Liver (tissue), 3 donors: ENCODE measurements at regions not wholly inside any gene's neighbourhood (a gene's known extent, or its start where the extent isn't known, plus 50 kb on each side); places are given as distances from the start of the nearest gene placed in this dataset.

Source experiments
- ATF3 ChIP-seq: IDR thresholded peaks from 2 replicates; pipeline ENCODE4 v1.6.1; 2016; ENCODE audit warnings: antibody characterized with exemption
- EGR1 ChIP-seq, 2 donors: IDR thresholded peaks; 2 replicates each; pipeline ENCODE4 v1.6.1; 2016 to 2018; ENCODE audit warnings: antibody characterized with exemption in 2 of 2, low read depth in 2 of 2
- GABPA ChIP-seq, 2 donors: IDR thresholded peaks in 1 of 2; conservative IDR thresholded peaks in 1 of 2; 2 replicates each; pipeline ENCODE4 v1.6.1; 2016; ENCODE audit warnings: antibody characterized with exemption in 2 of 2, mild to moderate bottlenecking in 1 of 2, moderate library complexity in 1 of 2
- HNF4G ChIP-seq: IDR thresholded peaks from 2 replicates; pipeline ENCODE4 v1.6.1; 2016; ENCODE audit warnings: antibody characterized with exemption
- JUND ChIP-seq, 2 donors: IDR thresholded peaks; 2 replicates each; pipeline ENCODE4 v1.6.1; 2016; ENCODE audit warnings: antibody characterized with exemption in 2 of 2
- MAX ChIP-seq: IDR thresholded peaks from 2 replicates; pipeline ENCODE4 v1.6.1; 2016; ENCODE audit warnings: antibody characterized with exemption
- NR2F2 ChIP-seq: IDR thresholded peaks from 2 replicates; pipeline ENCODE4 v1.6.1; 2016; ENCODE audit warnings: antibody characterized with exemption
- RAD21 ChIP-seq, 2 donors: IDR thresholded peaks; 2 replicates each; pipeline ENCODE4 v1.6.1; 2016; ENCODE audit warnings: antibody characterized with exemption in 2 of 2, mild to moderate bottlenecking in 2 of 2
- REST ChIP-seq: IDR thresholded peaks from 2 replicates; pipeline ENCODE4 v1.6.1; 2016; ENCODE audit warnings: antibody characterized with exemption, mild to moderate bottlenecking
- SP1 ChIP-seq: IDR thresholded peaks from 2 replicates; pipeline ENCODE4 v1.6.1; 2018; ENCODE audit warnings: antibody characterized with exemption, mild to moderate bottlenecking
- TF ChIP-seq, protein P1 (sequence below): fragments of 150-350 bp; IDR thresholded peaks from 2 replicates; pipeline ENCODE4 v1.5.1; 2017; ENCODE audit warnings: improper control_type of control experiment, low read depth, low read length; ENCODE audit not compliant: missing input control
- donor health status: healthy.
- donor health status: healthy.

GRCh38 chr1:232547938-232548484, 81.9 kb downstream of the SIPA1L2 start:
- TF ChIP-seq, protein P1, sequence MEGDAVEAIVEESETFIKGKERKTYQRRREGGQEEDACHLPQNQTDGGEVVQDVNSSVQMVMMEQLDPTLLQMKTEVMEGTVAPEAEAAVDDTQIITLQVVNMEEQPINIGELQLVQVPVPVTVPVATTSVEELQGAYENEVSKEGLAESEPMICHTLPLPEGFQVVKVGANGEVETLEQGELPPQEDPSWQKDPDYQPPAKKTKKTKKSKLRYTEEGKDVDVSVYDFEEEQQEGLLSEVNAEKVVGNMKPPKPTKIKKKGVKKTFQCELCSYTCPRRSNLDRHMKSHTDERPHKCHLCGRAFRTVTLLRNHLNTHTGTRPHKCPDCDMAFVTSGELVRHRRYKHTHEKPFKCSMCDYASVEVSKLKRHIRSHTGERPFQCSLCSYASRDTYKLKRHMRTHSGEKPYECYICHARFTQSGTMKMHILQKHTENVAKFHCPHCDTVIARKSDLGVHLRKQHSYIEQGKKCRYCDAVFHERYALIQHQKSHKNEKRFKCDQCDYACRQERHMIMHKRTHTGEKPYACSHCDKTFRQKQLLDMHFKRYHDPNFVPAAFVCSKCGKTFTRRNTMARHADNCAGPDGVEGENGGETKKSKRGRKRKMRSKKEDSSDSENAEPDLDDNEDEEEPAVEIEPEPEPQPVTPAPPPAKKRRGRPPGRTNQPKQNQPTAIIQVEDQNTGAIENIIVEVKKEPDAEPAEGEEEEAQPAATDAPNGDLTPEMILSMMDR: no peak
- TF ChIP-seq JUND (IDR thresholded peaks at IDR 0.05) (no peak), MAX (no peak), RAD21 (IDR thresholded peaks at IDR 0.05) (no peak), REST (no peak), HNF4G (no peak), EGR1 (IDR thresholded peaks at IDR 0.05; ENCODE audit: low read depth in 2 of 2) (no peak), NR2F2 (no peak), SP1 (no peak), ATF3 (no peak), GABPA (IDR thresholded peaks at IDR 0.05 in 1 of 2, conservative IDR thresholded peaks at IDR 0.05 in 1 of 2) (no peak)
